ENCODE measurements at regions not wholly inside any gene's neighbourhood (a gene's known extent, or its start where the extent isn't known, plus 50 kb on each side); places are given as distances from the start of the nearest gene placed in this dataset.

DNA sequence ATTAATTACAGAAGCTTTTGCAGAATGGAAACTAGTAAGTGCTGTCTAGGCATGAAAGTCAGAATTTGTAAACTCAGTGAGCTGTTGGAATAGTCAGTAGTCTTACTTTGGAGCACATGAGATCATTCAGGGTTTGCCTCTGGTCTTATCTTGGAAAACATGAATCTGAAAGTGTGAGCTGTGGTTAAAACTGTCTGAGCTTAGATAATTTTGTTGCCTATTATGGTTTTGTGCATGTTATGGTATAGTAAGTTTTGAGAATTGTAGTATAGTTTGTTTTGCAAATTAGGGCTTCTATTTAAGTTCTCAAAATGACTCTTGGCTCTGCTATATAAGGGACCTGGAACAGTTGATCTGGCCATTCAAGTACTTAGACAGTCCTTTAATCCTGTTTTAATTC is 53.7 kb upstream of the TRPC4 start:
- Histone ChIP-seq H2AK5ac (ENCODE audit: low read length) (no peak overlapping the region), H3K4me2 (ENCODE audit: low read length) (no peak overlapping the region), H3K9ac (ENCODE audit: low read length) (no peak overlapping the region), H2BK12ac (ENCODE audit: low read length) (no peak overlapping the region), H3K4me3 (ENCODE audit: low read depth, low read length) (no peak overlapping the region), H3K18ac (ENCODE audit: low read length) (no peak overlapping the region), H3K9me3 (ENCODE audit: insufficient read depth, low read depth, low read length) (no peaks in the 10 kb centered on the region), H2BK120ac (ENCODE audit: insufficient read depth, low read length, poor library complexity) (no peak overlapping the region), H3K4ac (ENCODE audit: low read depth, low read length) (no peak overlapping the region), H3K36me3 (ENCODE audit: control insufficient read depth in 1 of 2, insufficient read depth in 2 of 2, low read length in 2 of 2) (no peaks in the 10 kb centered on the region), H3K79me1 (ENCODE audit: low read length) (no peaks in the 10 kb centered on the region), H4K91ac (ENCODE audit: low read depth, low read length) (no peak overlapping the region), H3K27ac (ENCODE audit: low read depth, low read length) (no peak overlapping the region), H3K4me1 (ENCODE audit: control insufficient read depth in 1 of 2, insufficient read depth in 2 of 2, low read length in 2 of 2) (no peaks in the 10 kb centered on the region), H3K79me2 (ENCODE audit: control insufficient read depth, insufficient read depth, low read length, poor library complexity) (no peaks in the 10 kb centered on the region), H3K14ac (ENCODE audit: low read length) (no peak overlapping the region), H4K8ac (ENCODE audit: low read depth, low read length) (no peak overlapping the region), H3K23ac (ENCODE audit: low read length) (no peak overlapping the region), H4K12ac (ENCODE audit: low read depth, low read length) (no peak overlapping the region), H3K27me3 (ENCODE audit: insufficient read depth, low read length) (no peaks in the 10 kb centered on the region), H2AFZ (ENCODE audit: insufficient read depth, low read length, poor library complexity) (no peak overlapping the region), H2BK5ac (ENCODE audit: low read depth, low read length, poor library complexity) (no peak overlapping the region)
- DNase-seq, result no peak

- no peak overlapping the region for H3K4me3 ChIP-seq (ENCODE audit: low read depth, low read length)
- no peak overlapping the region for H2BK12ac ChIP-seq (ENCODE audit: low read length)
- no peak overlapping the region for H3K9ac ChIP-seq (ENCODE audit: low read length)
- no peak overlapping the region for H3K14ac ChIP-seq (ENCODE audit: low read length)
- no peak overlapping the region for H3K23ac ChIP-seq (ENCODE audit: low read length)
- H3K79me1 ChIP-seq (ENCODE audit: low read length), result peaks cover 2% of the 10 kb centered on the region
- H3K79me2 ChIP-seq (ENCODE audit: control insufficient read depth, insufficient read depth, low read length, poor library complexity), result no peaks in the 10 kb centered on the region
- H2BK120ac ChIP-seq (ENCODE audit: insufficient read depth, low read length, poor library complexity), result no peak overlapping the region
- no peak overlapping the region for H4K91ac ChIP-seq (ENCODE audit: low read depth, low read length)
- WGBS (ENCODE audit: extremely low coverage, insufficient coverage, insufficient read length), result no CpG with 5 or more reads among the region's 4 CpGs
- peaks cover 0 to 2% of the 10 kb centered on the region in 2 experiments for H3K4me1 ChIP-seq (ENCODE audit: control insufficient read depth in 1 of 2, insufficient read depth in 2 of 2, low read length in 2 of 2)
- no peaks in the 10 kb centered on the region for H3K9me3 ChIP-seq (ENCODE audit: insufficient read depth, low read depth, low read length)
- H3K4ac ChIP-seq (ENCODE audit: low read depth, low read length), result no peak overlapping the region
- H3K4me2 ChIP-seq (ENCODE audit: low read length), result no peak overlapping the region
- no peak overlapping the region for H2AK5ac ChIP-seq (ENCODE audit: low read length)
- no peaks in the 10 kb centered on the region for H3K36me3 ChIP-seq (ENCODE audit: control insufficient read depth in 1 of 2, insufficient read depth in 2 of 2, low read length in 2 of 2)
- no peak overlapping the region for H3K27ac ChIP-seq (ENCODE audit: low read depth, low read length)
- no peak overlapping the region for H4K8ac ChIP-seq (ENCODE audit: low read depth, low read length)
- no peak overlapping the region for H2BK5ac ChIP-seq (ENCODE audit: low read depth, low read length, poor library complexity)
- no peak overlapping the region for H4K12ac ChIP-seq (ENCODE audit: low read depth, low read length)
- H3K27me3 ChIP-seq (ENCODE audit: insufficient read depth, low read length), result no peaks in the 10 kb centered on the region
- no peak for DNase-seq
- H2AFZ ChIP-seq (ENCODE audit: insufficient read depth, low read length, poor library complexity), result no peak overlapping the region
- no peak overlapping the region for H3K18ac ChIP-seq (ENCODE audit: low read length)
Measured at GRCh38 chr13:37919329-37919880, 49.8 kb upstream of the TRPC4 start.
